HL-60 (cell line): ENCODE measurements at regions not wholly inside any gene's neighbourhood (a gene's known extent, or its start where the extent isn't known, plus 50 kb on each side); places are given as distances from the start of the nearest gene placed in this dataset.

ENCODE experiments used
- REST ChIP-seq: IDR thresholded peaks from 2 replicates; pipeline ENCODE4 v1.6.1; 2012; ENCODE audit warnings: low read depth; ENCODE audit not compliant: insufficient replicate concordance
- TF ChIP-seq, protein P1 (sequence below): IDR thresholded peaks from one replicate; pipeline ENCODE4 v1.5.1; 2011; ENCODE audit warnings: low read length, control low read depth, inconsistent platforms; ENCODE audit not compliant: insufficient read depth

DNA sequence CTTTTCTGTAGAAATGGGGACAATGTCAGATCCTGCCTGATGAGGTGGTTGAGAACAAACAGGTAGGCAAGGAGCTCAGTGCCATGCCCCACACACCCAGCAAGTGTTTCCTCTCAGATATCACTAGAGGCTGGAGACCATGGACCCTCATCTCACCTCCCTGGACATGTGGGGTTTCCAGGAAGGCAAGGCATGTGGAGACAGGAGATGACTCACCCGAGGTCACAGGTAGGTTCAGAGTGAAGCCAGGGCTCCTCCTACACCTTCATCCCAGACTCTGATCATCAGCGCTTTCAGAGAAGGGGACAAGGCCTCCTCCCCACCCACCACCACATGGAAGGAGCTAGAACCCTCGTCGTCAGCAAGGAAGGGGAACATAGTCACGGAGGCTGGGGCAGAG is 69.2 kb downstream of the MATN1 start:
- TF ChIP-seq, protein P1, sequence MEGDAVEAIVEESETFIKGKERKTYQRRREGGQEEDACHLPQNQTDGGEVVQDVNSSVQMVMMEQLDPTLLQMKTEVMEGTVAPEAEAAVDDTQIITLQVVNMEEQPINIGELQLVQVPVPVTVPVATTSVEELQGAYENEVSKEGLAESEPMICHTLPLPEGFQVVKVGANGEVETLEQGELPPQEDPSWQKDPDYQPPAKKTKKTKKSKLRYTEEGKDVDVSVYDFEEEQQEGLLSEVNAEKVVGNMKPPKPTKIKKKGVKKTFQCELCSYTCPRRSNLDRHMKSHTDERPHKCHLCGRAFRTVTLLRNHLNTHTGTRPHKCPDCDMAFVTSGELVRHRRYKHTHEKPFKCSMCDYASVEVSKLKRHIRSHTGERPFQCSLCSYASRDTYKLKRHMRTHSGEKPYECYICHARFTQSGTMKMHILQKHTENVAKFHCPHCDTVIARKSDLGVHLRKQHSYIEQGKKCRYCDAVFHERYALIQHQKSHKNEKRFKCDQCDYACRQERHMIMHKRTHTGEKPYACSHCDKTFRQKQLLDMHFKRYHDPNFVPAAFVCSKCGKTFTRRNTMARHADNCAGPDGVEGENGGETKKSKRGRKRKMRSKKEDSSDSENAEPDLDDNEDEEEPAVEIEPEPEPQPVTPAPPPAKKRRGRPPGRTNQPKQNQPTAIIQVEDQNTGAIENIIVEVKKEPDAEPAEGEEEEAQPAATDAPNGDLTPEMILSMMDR = no peak
- no peak for TF ChIP-seq REST
